Omental fat pad (tissue), 3 donors: ENCODE measurements at regions not wholly inside any gene's neighbourhood (a gene's known extent, or its start where the extent isn't known, plus 50 kb on each side); places are given as distances from the start of the nearest gene placed in this dataset.

Experiments
- ATAC-seq: fragments of 150-250 bp; one replicate; pipeline ENCODE4 v1.9.1; 2016; ENCODE audit warnings: mild to moderate bottlenecking, moderate library complexity; ENCODE audit not compliant: low FRiP score
- DNase-seq: peaks from one replicate; pipeline ENCODE4 v3.0.0-alpha.2; 2019; ENCODE audit warnings: low spot score
- TF ChIP-seq, protein P1 (sequence below), 3 donors: fragments of 450-650 bp; IDR thresholded peaks; one replicate each; pipeline ENCODE4 v1.5.1; 2016 to 2017; ENCODE audit warnings: antibody characterized with exemption in 3 of 3, mild to moderate bottlenecking in 3 of 3, moderate library complexity in 2 of 3

DNA sequence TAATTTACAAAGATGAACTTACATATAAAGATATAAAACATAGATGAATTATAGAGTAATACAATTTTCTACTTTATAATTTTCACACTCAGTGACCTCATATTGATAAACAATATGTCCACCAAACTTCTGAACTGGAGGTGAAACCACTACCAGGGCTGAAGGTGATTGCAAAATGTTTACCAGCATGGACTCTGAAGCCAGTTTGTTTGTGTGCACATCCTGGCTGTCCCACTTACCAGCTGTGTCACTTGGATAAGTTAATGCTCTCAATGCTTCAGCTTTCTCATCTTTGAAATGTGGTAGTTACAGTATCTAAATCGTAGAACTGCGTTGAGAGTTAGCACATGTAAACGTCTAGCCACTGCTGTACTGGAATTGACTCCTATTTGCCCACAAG is 392.6 kb downstream of the HNRNPD start:
- ATAC-seq: no peak
- no peak for DNase-seq
- TF ChIP-seq, protein P1, sequence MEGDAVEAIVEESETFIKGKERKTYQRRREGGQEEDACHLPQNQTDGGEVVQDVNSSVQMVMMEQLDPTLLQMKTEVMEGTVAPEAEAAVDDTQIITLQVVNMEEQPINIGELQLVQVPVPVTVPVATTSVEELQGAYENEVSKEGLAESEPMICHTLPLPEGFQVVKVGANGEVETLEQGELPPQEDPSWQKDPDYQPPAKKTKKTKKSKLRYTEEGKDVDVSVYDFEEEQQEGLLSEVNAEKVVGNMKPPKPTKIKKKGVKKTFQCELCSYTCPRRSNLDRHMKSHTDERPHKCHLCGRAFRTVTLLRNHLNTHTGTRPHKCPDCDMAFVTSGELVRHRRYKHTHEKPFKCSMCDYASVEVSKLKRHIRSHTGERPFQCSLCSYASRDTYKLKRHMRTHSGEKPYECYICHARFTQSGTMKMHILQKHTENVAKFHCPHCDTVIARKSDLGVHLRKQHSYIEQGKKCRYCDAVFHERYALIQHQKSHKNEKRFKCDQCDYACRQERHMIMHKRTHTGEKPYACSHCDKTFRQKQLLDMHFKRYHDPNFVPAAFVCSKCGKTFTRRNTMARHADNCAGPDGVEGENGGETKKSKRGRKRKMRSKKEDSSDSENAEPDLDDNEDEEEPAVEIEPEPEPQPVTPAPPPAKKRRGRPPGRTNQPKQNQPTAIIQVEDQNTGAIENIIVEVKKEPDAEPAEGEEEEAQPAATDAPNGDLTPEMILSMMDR (IDR thresholded peaks at IDR 0.05): no peak

GRCh38 chr4:81974523-81974922 is 399.3 kb downstream of the HNRNPD start:
- DNase-seq: no peak
- no peak for ATAC-seq
- TF ChIP-seq, protein P1 (IDR thresholded peaks at IDR 0.05): no peak

GRCh38 chr4:81971637-81972381 is 402.0 kb downstream of the HNRNPD start:
- TF ChIP-seq, protein P1 (IDR thresholded peaks at IDR 0.05): no peak
- no peak for ATAC-seq
- DNase-seq: no peak

GRCh38 chr4:81971061-81971460 is 402.7 kb downstream of the HNRNPD start:
- no peak for ATAC-seq
- no peak for DNase-seq
- TF ChIP-seq, protein P1 (IDR thresholded peaks at IDR 0.05): no peak

- ATAC-seq (no peak), DNase-seq (no peak)
- TF ChIP-seq, protein P1 (IDR thresholded peaks at IDR 0.05): no peak
Measured at GRCh38 chr4:81970454-81970853, 403.3 kb downstream of the HNRNPD start.

GRCh38 chr4:81966676-81967075 is 407.1 kb downstream of the HNRNPD start:
- DNase-seq (no peak), ATAC-seq (no peak)
- TF ChIP-seq, protein P1 (IDR thresholded peaks at IDR 0.05): no peak

DNA sequence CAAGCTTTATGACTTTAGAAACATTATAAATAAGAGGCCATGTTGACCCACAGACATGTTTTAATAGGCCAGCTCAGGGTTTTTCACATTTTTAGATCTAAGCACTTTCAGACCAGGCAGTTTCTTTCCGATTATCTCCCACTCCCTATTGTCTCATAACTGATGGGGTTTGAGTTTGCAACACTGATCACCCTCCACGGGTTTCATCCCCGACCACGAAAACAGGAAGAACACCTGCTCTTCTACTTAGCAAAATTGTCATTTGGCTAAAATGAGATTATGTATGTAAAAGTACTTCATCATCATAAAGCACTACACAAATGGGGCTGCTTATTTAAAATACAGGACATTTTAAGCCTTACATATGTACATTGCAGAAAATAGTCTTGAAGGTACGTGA is 407.9 kb downstream of the HNRNPD start:
- no peak for DNase-seq
- TF ChIP-seq, protein P1 (IDR thresholded peaks at IDR 0.05): no peak
- ATAC-seq: no peak
